ENCODE measurements at regions not wholly inside any gene's neighbourhood (a gene's known extent, or its start where the extent isn't known, plus 50 kb on each side); places are given as distances from the start of the nearest gene placed in this dataset.

GRCh38 chr2:108165729-108166128, 74.0 kb upstream of the SULT1C3 start:
- TF ChIP-seq, protein P1, sequence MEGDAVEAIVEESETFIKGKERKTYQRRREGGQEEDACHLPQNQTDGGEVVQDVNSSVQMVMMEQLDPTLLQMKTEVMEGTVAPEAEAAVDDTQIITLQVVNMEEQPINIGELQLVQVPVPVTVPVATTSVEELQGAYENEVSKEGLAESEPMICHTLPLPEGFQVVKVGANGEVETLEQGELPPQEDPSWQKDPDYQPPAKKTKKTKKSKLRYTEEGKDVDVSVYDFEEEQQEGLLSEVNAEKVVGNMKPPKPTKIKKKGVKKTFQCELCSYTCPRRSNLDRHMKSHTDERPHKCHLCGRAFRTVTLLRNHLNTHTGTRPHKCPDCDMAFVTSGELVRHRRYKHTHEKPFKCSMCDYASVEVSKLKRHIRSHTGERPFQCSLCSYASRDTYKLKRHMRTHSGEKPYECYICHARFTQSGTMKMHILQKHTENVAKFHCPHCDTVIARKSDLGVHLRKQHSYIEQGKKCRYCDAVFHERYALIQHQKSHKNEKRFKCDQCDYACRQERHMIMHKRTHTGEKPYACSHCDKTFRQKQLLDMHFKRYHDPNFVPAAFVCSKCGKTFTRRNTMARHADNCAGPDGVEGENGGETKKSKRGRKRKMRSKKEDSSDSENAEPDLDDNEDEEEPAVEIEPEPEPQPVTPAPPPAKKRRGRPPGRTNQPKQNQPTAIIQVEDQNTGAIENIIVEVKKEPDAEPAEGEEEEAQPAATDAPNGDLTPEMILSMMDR (conservative IDR thresholded peaks at IDR 0.05 in 1 of 2, IDR thresholded peaks at IDR 0.05 in 1 of 2; ENCODE audit: low read depth in 1 of 2, low read length in 2 of 2), result no peak
- TF ChIP-seq EZH2 (IDR thresholded peaks at IDR 0.05; ENCODE audit: low read length, missing control alignments), result no peak
